C4-2B (cell line): ENCODE measurements at regions not wholly inside any gene's neighbourhood (a gene's known extent, or its start where the extent isn't known, plus 50 kb on each side); places are given as distances from the start of the nearest gene placed in this dataset.

Experiments
- H3K27ac ChIP-seq: fragments of 450-650 bp; 2 replicates; pipeline ENCODE4 v1.5.1; 2017
- CTCF ChIP-seq: fragments of 450-650 bp; conservative IDR thresholded peaks from 2 replicates; pipeline ENCODE4 v1.5.1; 2017; ENCODE audit warnings: mild to moderate bottlenecking
- ZFX ChIP-seq: fragments of 450-650 bp; IDR thresholded peaks from 2 replicates; pipeline ENCODE4 v1.6.1; 2017

GRCh38 chr12:43112101-43112920 is 439.7 kb downstream of the ADAMTS20 start:
- H3K27ac ChIP-seq: no peak overlapping the region
- TF ChIP-seq CTCF (no peak), ZFX (no peak)

GRCh38 chr12:43111608-43112007 is 440.4 kb downstream of the ADAMTS20 start:
- no peak for TF ChIP-seq CTCF
- no peak for TF ChIP-seq ZFX
- no peak overlapping the region for H3K27ac ChIP-seq

- no peak overlapping the region for H3K27ac ChIP-seq
- TF ChIP-seq ZFX (no peak), CTCF (no peak)
These were observed 442.2 kb downstream of the ADAMTS20 start for GRCh38 chr12:43109631-43110345.

- TF ChIP-seq ZFX: no peak
- TF ChIP-seq CTCF: no peak
- H3K27ac ChIP-seq: no peak overlapping the region
These were observed 443.3 kb downstream of the ADAMTS20 start for GRCh38 chr12:43108656-43109055.

- no peak overlapping the region for H3K27ac ChIP-seq
- TF ChIP-seq CTCF (no peak), ZFX (no peak)
These were observed 444.8 kb downstream of the ADAMTS20 start for GRCh38 chr12:43107026-43107775.

GRCh38 chr12:43106355-43106754 is 445.6 kb downstream of the ADAMTS20 start:
- H3K27ac ChIP-seq: no peak overlapping the region
- no peak for TF ChIP-seq CTCF
- no peak for TF ChIP-seq ZFX
